ENCODE measurements at regions not wholly inside any gene's neighbourhood (a gene's known extent, or its start where the extent isn't known, plus 50 kb on each side); places are given as distances from the start of the nearest gene placed in this dataset.
A peak's percentile ranks its signal among the peaks of the same experiment; 100 is the strongest.

- peaks cover 30% of the 10 kb centered on the region for H3K27me3 Mint-ChIP-seq (ENCODE audit: low read depth, unreplicated experiment)
- H3K4me3 Mint-ChIP-seq (ENCODE audit: unreplicated experiment), result no peak overlapping the region
- no peak overlapping the region for H3K4me2 ChIP-seq (ENCODE audit: low read length)
- H3K9ac ChIP-seq (ENCODE audit: low read length), result no peak overlapping the region
- no peak overlapping the region for H3K27ac Mint-ChIP-seq (ENCODE audit: unreplicated experiment)
- H3K4me1 ChIP-seq (ENCODE audit: insufficient read depth, low read length), result no peaks in the 10 kb centered on the region
- FAIRE-seq (no peak), DNase-seq (ENCODE audit: low read depth) (no peak)
- H4K20me1 ChIP-seq (ENCODE audit: insufficient read depth, low read length), result no peaks in the 10 kb centered on the region
- no peak overlapping the region for H3K27ac ChIP-seq (ENCODE audit: low read depth, low read length)
- H3K79me2 ChIP-seq (ENCODE audit: insufficient read depth, low read length), result no peaks in the 10 kb centered on the region
- peaks cover 3% of the 10 kb centered on the region for H3K9me3 ChIP-seq (ENCODE audit: insufficient read depth, low read depth, low read length)
- no peak overlapping the region for H2AFZ ChIP-seq (ENCODE audit: low read depth, low read length)
- peaks cover 17% of the 10 kb centered on the region for H3K9me3 Mint-ChIP-seq (ENCODE audit: unreplicated experiment)
- H3K27me3 ChIP-seq (ENCODE audit: insufficient read depth, low read length), result no peaks in the 10 kb centered on the region
- TF ChIP-seq, protein P1, sequence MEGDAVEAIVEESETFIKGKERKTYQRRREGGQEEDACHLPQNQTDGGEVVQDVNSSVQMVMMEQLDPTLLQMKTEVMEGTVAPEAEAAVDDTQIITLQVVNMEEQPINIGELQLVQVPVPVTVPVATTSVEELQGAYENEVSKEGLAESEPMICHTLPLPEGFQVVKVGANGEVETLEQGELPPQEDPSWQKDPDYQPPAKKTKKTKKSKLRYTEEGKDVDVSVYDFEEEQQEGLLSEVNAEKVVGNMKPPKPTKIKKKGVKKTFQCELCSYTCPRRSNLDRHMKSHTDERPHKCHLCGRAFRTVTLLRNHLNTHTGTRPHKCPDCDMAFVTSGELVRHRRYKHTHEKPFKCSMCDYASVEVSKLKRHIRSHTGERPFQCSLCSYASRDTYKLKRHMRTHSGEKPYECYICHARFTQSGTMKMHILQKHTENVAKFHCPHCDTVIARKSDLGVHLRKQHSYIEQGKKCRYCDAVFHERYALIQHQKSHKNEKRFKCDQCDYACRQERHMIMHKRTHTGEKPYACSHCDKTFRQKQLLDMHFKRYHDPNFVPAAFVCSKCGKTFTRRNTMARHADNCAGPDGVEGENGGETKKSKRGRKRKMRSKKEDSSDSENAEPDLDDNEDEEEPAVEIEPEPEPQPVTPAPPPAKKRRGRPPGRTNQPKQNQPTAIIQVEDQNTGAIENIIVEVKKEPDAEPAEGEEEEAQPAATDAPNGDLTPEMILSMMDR (IDR thresholded peaks at IDR 0.05; ENCODE audit: insufficient read depth, low read depth, low read length), result no peak
- TF ChIP-seq EZH2 (IDR thresholded peaks at IDR 0.05; ENCODE audit: insufficient read depth, low read length), result no peak
- H3K4me3 ChIP-seq (ENCODE audit: insufficient read depth, low read depth, low read length), result no peak overlapping the region
- peaks cover 4% of the 10 kb centered on the region for H3K4me1 Mint-ChIP-seq (ENCODE audit: low read depth, unreplicated experiment)
- H3K36me3 Mint-ChIP-seq (ENCODE audit: low read depth, unreplicated experiment), result no peaks in the 10 kb centered on the region
- H3K36me3 ChIP-seq (ENCODE audit: insufficient read depth, low read length), result no peaks in the 10 kb centered on the region
Measured at GRCh38 chr10:121132273-121132672, 281.1 kb downstream of the WDR11 start.

DNA sequence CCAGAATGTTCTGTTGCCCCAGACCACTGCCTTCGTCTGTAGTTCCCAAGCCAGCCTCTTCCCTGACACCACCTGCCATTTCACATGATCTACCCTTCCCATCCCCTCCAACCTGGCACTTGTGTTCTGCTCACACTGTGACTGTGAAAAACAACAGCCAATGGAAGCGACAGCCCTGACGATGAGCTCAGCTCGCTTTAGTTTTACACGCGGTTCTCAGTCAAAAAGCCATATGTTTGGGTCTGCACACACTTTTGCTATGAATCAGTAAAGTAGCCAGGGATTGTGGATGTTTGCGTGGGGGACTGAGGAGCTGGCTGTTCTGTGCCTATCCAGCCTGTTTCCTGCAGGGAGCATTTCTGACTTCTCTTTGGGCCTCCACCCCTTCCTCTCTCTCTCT is 282.7 kb downstream of the WDR11 start:
- Mint-ChIP-seq H3K27ac (ENCODE audit: unreplicated experiment) (no peak overlapping the region), H3K9me3 (ENCODE audit: unreplicated experiment) (peaks cover 17% of the 10 kb centered on the region), H3K36me3 (ENCODE audit: low read depth, unreplicated experiment) (no peaks in the 10 kb centered on the region), H3K4me1 (ENCODE audit: low read depth, unreplicated experiment) (peaks cover 4% of the 10 kb centered on the region), H3K27me3 (ENCODE audit: low read depth, unreplicated experiment) (peaks cover 30% of the 10 kb centered on the region), H3K4me3 (ENCODE audit: unreplicated experiment) (no peak overlapping the region)
- H3K4me3 ChIP-seq (ENCODE audit: insufficient read depth, low read depth, low read length), result no peak overlapping the region
- H2AFZ ChIP-seq (ENCODE audit: low read depth, low read length), result no peak overlapping the region
- peaks cover 3% of the 10 kb centered on the region for H3K9me3 ChIP-seq (ENCODE audit: insufficient read depth, low read depth, low read length)
- FAIRE-seq, result no peak
- H3K36me3 ChIP-seq (ENCODE audit: insufficient read depth, low read length), result no peaks in the 10 kb centered on the region
- no peak overlapping the region for H3K4me2 ChIP-seq (ENCODE audit: low read length)
- H4K20me1 ChIP-seq (ENCODE audit: insufficient read depth, low read length), result no peaks in the 10 kb centered on the region
- no peak overlapping the region for H3K27ac ChIP-seq (ENCODE audit: low read depth, low read length)
- H3K4me1 ChIP-seq (ENCODE audit: insufficient read depth, low read length), result no peaks in the 10 kb centered on the region
- no peaks in the 10 kb centered on the region for H3K79me2 ChIP-seq (ENCODE audit: insufficient read depth, low read length)
- no peaks in the 10 kb centered on the region for H3K27me3 ChIP-seq (ENCODE audit: insufficient read depth, low read length)
- no peak overlapping the region for H3K9ac ChIP-seq (ENCODE audit: low read length)
- TF ChIP-seq, protein P1 (IDR thresholded peaks at IDR 0.05; ENCODE audit: insufficient read depth, low read depth, low read length), result no peak
- TF ChIP-seq EZH2 (IDR thresholded peaks at IDR 0.05; ENCODE audit: insufficient read depth, low read length), result no peak
- DNase-seq (ENCODE audit: low read depth), result no peak

GRCh38 chr10:121134711-121135110 is 283.5 kb downstream of the WDR11 start:
- Histone ChIP-seq H2AFZ (ENCODE audit: low read depth, low read length) (no peak overlapping the region), H3K4me3 (ENCODE audit: insufficient read depth, low read depth, low read length) (no peak overlapping the region), H3K4me2 (ENCODE audit: low read length) (no peak overlapping the region), H3K9me3 (ENCODE audit: insufficient read depth, low read depth, low read length) (peaks cover 3% of the 10 kb centered on the region), H3K4me1 (ENCODE audit: insufficient read depth, low read length) (no peaks in the 10 kb centered on the region), H3K9ac (ENCODE audit: low read length) (no peak overlapping the region), H4K20me1 (ENCODE audit: insufficient read depth, low read length) (no peaks in the 10 kb centered on the region), H3K36me3 (ENCODE audit: insufficient read depth, low read length) (no peaks in the 10 kb centered on the region), H3K79me2 (ENCODE audit: insufficient read depth, low read length) (no peaks in the 10 kb centered on the region), H3K27ac (ENCODE audit: low read depth, low read length) (no peak overlapping the region), H3K27me3 (ENCODE audit: insufficient read depth, low read length) (no peaks in the 10 kb centered on the region)
- H3K9me3 Mint-ChIP-seq (ENCODE audit: unreplicated experiment), result peaks cover 13% of the 10 kb centered on the region
- FAIRE-seq (no peak), DNase-seq (ENCODE audit: low read depth) (no peak)
- peak overlapping the region; percentile 6 for H3K27ac Mint-ChIP-seq (ENCODE audit: unreplicated experiment)
- H3K36me3 Mint-ChIP-seq (ENCODE audit: low read depth, unreplicated experiment), result no peaks in the 10 kb centered on the region
- H3K4me1 Mint-ChIP-seq (ENCODE audit: low read depth, unreplicated experiment), result peaks cover 4% of the 10 kb centered on the region
- TF ChIP-seq EZH2 (IDR thresholded peaks at IDR 0.05; ENCODE audit: insufficient read depth, low read length), result no peak
- TF ChIP-seq, protein P1 (IDR thresholded peaks at IDR 0.05; ENCODE audit: insufficient read depth, low read depth, low read length), result no peak
- peaks cover 27% of the 10 kb centered on the region for H3K27me3 Mint-ChIP-seq (ENCODE audit: low read depth, unreplicated experiment)
- H3K4me3 Mint-ChIP-seq (ENCODE audit: unreplicated experiment), result no peak overlapping the region

Measured in astrocyte (in vitro differentiated cells and primary cell).